Activated T-cell treated with anti-CD3 and anti-CD28 coated beads for 48 hours (primary cell): ENCODE measurements at regions not wholly inside any gene's neighbourhood (a gene's known extent, or its start where the extent isn't known, plus 50 kb on each side); places are given as distances from the start of the nearest gene placed in this dataset.

ENCODE experiments used
- DNase-seq: peaks from one replicate; pipeline ENCODE4 v3.0.0-alpha.2; 2020; ENCODE audit warnings: low read depth

DNA sequence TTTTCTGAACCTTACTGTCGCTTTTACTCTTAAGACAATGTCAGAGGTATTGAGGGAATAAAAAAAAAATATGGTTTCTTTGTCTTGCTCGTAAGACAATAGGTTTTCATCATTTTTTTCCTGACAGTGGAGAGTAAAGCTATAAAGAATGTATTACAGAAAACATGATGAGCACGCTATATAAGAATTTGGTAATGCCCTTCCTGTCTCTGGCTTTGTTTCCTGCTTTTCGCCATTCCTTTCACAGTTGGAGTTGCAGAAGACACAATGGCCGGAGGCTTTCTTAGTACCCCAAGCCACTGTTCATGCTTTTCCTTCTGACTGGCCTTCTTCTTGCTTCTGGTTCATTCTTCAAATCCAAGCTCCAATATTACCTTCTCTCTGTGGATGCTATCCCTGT lies 101.0 kb upstream of the DACH1 start:
- DNase-seq = no peak

DNA sequence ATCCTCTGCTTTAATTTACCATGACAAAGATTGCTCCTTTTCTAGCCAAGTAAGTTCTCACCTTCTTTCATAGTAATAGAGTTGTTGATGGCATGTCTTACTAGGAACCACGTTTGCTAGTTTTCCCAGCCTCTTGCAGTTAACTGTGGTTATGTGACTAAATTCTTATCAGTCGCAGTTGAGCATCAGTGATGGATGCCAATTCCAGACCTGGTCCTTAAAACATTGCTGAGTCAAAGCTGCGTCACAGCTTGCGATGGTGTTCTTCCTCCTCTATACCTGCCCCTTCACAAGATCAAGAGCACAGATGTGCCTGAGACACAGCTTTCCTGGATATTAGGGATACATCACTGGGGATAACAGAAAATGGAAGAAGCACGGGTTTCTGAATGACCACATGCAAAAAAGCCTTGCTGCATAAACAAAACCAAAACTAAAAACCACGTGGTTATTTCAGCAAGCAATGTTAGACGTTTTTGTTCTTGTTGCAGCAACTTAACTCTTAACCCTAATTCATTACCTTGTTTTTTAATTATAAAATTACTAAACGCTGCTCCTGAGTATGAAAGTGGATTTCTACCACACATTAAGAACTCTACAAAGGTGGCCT lies 97.6 kb upstream of the DACH1 start:
- no peak for DNase-seq

DNA sequence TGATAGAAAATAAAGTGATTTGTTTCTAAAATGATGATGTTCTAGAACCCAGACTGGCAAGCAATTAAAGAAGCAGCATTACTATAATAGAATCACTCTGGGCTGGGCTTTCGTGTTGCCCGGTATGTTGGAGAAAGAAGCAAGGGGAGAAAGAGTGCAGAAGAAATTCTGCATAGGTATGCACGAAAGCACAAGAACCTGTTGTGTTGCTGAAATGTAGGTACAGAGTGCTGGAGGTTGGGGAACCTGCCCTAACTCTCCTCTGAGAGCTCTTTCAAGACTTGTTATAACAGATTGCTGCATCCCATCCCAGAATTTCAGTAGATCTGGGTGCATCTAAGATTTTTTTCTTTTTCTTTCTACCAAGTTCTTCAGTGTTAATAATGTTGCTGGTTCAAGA lies 95.7 kb upstream of the DACH1 start:
- no peak for DNase-seq

DNA sequence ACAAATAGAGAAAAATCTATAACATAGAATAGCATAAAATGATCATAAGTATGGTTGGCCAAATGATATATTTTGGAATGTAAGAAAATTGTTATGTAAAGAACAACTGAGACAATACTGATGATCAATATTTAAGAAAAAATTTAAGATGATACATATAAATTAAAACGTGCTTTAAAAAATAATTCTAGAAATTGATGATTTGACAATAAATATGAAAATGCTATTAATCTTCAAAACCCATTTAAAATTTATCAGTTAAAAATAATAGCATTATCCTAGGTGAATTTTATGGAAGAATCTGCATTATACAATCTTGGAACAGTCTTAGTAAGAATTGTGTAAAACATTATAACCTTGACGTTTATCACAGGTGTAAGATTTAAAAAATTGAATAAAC lies 95.1 kb upstream of the DACH1 start:
- no peak for DNase-seq

DNA sequence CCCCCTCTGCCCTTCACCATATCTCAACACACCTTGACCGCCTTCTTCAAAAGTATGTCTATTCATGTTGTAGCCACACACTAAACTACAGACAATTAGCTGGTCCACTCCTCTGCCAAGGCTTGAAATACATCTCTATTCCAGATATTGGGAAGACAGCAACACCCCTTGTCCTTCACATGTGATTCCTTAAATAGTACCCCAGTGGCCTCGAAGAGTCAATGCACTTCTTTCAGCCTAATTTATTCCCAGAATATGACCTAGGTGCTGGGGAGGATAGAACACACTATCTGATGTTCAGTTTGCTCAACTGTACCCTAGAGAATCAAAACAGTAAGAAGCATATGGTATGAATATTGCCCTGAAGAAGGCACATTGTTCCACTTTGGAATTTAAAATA lies 82.4 kb upstream of the DACH1 start:
- no peak for DNase-seq

DNA sequence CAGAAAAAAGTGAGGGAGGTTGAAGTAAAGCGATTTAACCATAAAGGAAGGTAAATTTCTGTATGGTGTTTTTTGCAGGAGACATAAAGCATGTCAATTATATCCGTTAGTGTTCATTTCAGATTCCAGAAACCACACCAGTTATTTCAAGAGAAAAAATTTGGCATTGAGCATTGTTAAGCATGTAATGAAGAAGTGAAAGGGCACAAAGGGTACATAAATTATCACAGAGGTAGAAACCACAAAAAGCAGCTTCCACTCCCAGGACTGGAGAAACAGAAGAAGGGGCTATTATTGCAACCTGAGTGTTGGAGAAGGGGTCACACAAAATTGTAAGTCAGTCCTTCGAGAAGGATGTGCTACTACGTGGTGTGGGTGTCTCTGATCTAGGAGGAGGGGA lies 72.2 kb upstream of the DACH1 start:
- no peak for DNase-seq

DNA sequence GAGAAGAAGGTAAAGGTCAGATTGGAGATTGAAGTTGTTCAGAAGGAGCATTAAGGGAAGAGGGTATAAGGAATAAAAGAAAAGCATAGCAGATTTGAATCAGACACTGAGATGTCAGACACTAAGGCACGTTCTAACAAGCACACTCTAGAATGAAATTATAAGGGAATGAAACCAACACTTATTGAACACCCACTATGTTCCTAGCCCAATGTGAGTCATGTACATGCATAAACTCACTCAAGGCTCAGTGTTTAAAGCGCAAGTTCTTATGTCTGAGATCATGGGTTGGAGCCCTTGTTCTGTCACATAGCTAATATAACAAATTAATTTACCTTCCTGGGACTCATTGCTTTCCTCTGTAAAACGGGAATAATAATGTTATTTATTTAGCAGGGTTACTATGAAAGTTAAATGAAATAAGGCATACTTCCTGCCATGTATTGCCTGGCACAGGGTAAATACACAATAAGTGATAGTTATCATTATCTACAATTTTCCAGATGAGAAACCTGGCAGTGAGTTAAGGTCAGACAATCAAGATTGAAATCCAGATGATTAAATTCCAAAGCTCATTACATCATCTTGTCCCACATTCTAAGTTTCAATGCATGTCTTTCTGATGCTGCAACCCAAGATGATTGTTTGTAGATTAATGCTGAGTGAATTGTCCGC lies 68.3 kb upstream of the DACH1 start:
- DNase-seq = no peak

DNA sequence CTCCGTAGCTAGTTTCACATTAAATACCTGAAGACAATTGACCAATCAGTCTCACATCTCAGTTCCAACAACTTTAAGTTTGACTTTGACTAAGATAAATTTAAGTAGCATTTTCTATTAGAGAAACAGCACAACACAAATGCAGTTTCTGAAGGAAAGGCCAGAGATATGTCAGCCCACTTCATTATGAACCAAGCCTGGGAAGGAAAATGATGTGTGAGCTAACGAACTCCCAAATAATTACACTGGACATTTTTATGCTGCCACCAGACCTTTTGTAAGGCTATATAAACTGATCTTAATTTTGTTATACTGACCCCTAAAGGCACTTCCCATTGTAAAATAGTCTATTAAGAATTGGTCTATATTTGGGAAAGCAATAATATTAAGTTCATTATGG lies 57.9 kb upstream of the DACH1 start:
- DNase-seq = no peak

DNA sequence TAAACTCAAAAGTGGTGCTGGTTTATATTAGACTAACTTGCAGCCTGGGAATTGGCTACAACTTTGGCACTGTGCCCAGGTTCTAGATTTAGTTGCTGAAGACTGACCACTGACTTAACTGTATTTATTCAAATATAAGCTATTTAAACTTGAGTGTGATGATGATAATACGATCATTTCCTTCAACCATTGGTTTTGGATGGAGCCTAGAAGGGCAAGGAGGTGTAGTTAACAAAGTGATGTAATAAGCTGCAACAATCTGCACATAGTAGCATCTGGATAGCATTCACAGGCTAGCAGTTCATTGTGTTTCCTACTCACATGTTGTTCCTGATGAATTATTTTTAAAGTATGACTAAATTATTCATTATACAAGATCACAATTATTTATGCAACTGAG lies 55.2 kb upstream of the DACH1 start:
- DNase-seq = no peak
